Smooth muscle cell (in vitro differentiated cells): ENCODE measurements at regions not wholly inside any gene's neighbourhood (a gene's known extent, or its start where the extent isn't known, plus 50 kb on each side); places are given as distances from the start of the nearest gene placed in this dataset.

Source experiments
- DNase-seq: peaks from one replicate; lab custom pipeline; 2025; ENCODE audit not compliant: unreplicated experiment; lab: John Stamatoyannopoulos, UW
- H2AFZ ChIP-seq: fragments of 200-600 bp; sonication (generic); 2 replicates; pipeline ENCODE4 v1.6.0; 2016; ENCODE audit warnings: antibody characterized with exemption, low read depth, mild to moderate bottlenecking
- H3F3A ChIP-seq: fragments of 200-600 bp; sonication (generic); 2 replicates; pipeline ENCODE4 v1.6.0; 2017; ENCODE audit warnings: antibody characterized with exemption, low read depth
- H3K27ac ChIP-seq: fragments of 200-600 bp; sonication (generic); 2 replicates; pipeline ENCODE4 v1.5.1; 2016; ENCODE audit warnings: low read depth, mild to moderate bottlenecking
- H3K27me3 ChIP-seq: fragments of 200-600 bp; sonication (generic); 2 replicates; pipeline ENCODE4 v1.6.1; 2016; ENCODE audit warnings: low read depth, mild to moderate bottlenecking
- H3K36me3 ChIP-seq: fragments of 200-600 bp; sonication (generic); 2 replicates; pipeline ENCODE4 v1.5.1; 2016; ENCODE audit warnings: low read depth
- H3K4me1 ChIP-seq: fragments of 200-600 bp; sonication (generic); 2 replicates; pipeline ENCODE4 v1.5.1; 2016; ENCODE audit warnings: low read depth
- H3K4me2 ChIP-seq: fragments of 200-600 bp; sonication (generic); 2 replicates; pipeline ENCODE4 v1.6.0; 2016; ENCODE audit warnings: mild to moderate bottlenecking
- H3K4me3 ChIP-seq: fragments of 200-600 bp; sonication (generic); 2 replicates; pipeline ENCODE4 v1.5.1; 2016; ENCODE audit warnings: mild to moderate bottlenecking
- H3K79me2 ChIP-seq: fragments of 200-600 bp; sonication (generic); 2 replicates; pipeline ENCODE4 v1.6.0; 2016; ENCODE audit warnings: low read depth, mild to moderate bottlenecking
- H3K9ac ChIP-seq: fragments of 200-600 bp; sonication (generic); 2 replicates; pipeline ENCODE4 v1.6.0; 2016; ENCODE audit warnings: low read depth
- H3K9me3 ChIP-seq: fragments of 200-600 bp; sonication (generic); replicated peaks from 2 replicates; pipeline ENCODE4 v1.5.1; 2016; ENCODE audit warnings: low read depth
- H4K20me1 ChIP-seq: fragments of 200-600 bp; sonication (generic); 2 replicates; pipeline ENCODE4 v1.6.0; 2016; ENCODE audit warnings: low read depth
- WGBS: methylation state at CpG from one replicate; pipeline ENCODE4 v1.1.7; 2016; ENCODE audit warnings: low lambda C conversion rate; 5-methylcytosine and 5-hydroxymethylcytosine counted together
- TF ChIP-seq, protein P1 (sequence below): fragments of 200-600 bp; sonication (generic); IDR thresholded peaks from 2 replicates; pipeline ENCODE4 v1.5.1; 2017; ENCODE audit warnings: borderline replicate concordance, mild to moderate bottlenecking, antibody characterized with exemption; ENCODE audit not compliant: insufficient read depth, poor library complexity, severe bottlenecking

GRCh38 chr17:5864741-5865657, 205.2 kb upstream of the WSCD1 start:
- no peaks in the 10 kb centered on the region for H3K4me1 ChIP-seq
- H3K79me2 ChIP-seq, result no peaks in the 10 kb centered on the region
- H3F3A ChIP-seq, result no peaks in the 10 kb centered on the region
- no peaks in the 10 kb centered on the region for H3K27me3 ChIP-seq
- H4K20me1 ChIP-seq, result no peaks in the 10 kb centered on the region
- no peak overlapping the region for H3K4me2 ChIP-seq
- no peak for DNase-seq
- TF ChIP-seq, protein P1, sequence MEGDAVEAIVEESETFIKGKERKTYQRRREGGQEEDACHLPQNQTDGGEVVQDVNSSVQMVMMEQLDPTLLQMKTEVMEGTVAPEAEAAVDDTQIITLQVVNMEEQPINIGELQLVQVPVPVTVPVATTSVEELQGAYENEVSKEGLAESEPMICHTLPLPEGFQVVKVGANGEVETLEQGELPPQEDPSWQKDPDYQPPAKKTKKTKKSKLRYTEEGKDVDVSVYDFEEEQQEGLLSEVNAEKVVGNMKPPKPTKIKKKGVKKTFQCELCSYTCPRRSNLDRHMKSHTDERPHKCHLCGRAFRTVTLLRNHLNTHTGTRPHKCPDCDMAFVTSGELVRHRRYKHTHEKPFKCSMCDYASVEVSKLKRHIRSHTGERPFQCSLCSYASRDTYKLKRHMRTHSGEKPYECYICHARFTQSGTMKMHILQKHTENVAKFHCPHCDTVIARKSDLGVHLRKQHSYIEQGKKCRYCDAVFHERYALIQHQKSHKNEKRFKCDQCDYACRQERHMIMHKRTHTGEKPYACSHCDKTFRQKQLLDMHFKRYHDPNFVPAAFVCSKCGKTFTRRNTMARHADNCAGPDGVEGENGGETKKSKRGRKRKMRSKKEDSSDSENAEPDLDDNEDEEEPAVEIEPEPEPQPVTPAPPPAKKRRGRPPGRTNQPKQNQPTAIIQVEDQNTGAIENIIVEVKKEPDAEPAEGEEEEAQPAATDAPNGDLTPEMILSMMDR, result no peak
- no peak overlapping the region for H3K4me3 ChIP-seq
- no peak overlapping the region for H3K9ac ChIP-seq
- H3K36me3 ChIP-seq, result no peaks in the 10 kb centered on the region
- no peaks in the 10 kb centered on the region for H3K9me3 ChIP-seq
- H3K27ac ChIP-seq, result no peak overlapping the region
- H2AFZ ChIP-seq, result no peak overlapping the region
- WGBS, result 81% methylated on average over 9 of the region's 9 CpGs

GRCh38 chr17:5866978-5867377, 203.2 kb upstream of the WSCD1 start:
- TF ChIP-seq, protein P1, result no peak
- Histone ChIP-seq H3F3A (no peaks in the 10 kb centered on the region), H3K9ac (no peak overlapping the region), H3K79me2 (no peaks in the 10 kb centered on the region), H3K9me3 (no peaks in the 10 kb centered on the region), H3K4me1 (no peaks in the 10 kb centered on the region), H3K27ac (no peak overlapping the region), H2AFZ (no peak overlapping the region), H4K20me1 (no peaks in the 10 kb centered on the region), H3K4me2 (no peak overlapping the region), H3K36me3 (no peaks in the 10 kb centered on the region), H3K4me3 (no peak overlapping the region), H3K27me3 (no peaks in the 10 kb centered on the region)
- no peak for DNase-seq
- WGBS, result 78% methylated on average over 4 of the region's 4 CpGs

- WGBS, result 82% methylated on average over 12 of the region's 12 CpGs
- Histone ChIP-seq H3K9ac (no peak overlapping the region), H3K9me3 (no peaks in the 10 kb centered on the region), H4K20me1 (no peaks in the 10 kb centered on the region), H3K4me2 (no peak overlapping the region), H3K27me3 (no peaks in the 10 kb centered on the region), H3K4me3 (no peak overlapping the region), H3F3A (no peaks in the 10 kb centered on the region), H3K79me2 (no peaks in the 10 kb centered on the region), H2AFZ (no peak overlapping the region), H3K36me3 (no peaks in the 10 kb centered on the region), H3K27ac (no peak overlapping the region), H3K4me1 (no peaks in the 10 kb centered on the region)
- no peak for DNase-seq
- TF ChIP-seq, protein P1, result no peak
Measured at GRCh38 chr17:5869041-5869745, 201.0 kb upstream of the WSCD1 start.
